ENCODE measurements at regions not wholly inside any gene's neighbourhood (a gene's known extent, or its start where the extent isn't known, plus 50 kb on each side); places are given as distances from the start of the nearest gene placed in this dataset.
A peak's percentile ranks its signal among the peaks of the same experiment; 100 is the strongest.

DNA sequence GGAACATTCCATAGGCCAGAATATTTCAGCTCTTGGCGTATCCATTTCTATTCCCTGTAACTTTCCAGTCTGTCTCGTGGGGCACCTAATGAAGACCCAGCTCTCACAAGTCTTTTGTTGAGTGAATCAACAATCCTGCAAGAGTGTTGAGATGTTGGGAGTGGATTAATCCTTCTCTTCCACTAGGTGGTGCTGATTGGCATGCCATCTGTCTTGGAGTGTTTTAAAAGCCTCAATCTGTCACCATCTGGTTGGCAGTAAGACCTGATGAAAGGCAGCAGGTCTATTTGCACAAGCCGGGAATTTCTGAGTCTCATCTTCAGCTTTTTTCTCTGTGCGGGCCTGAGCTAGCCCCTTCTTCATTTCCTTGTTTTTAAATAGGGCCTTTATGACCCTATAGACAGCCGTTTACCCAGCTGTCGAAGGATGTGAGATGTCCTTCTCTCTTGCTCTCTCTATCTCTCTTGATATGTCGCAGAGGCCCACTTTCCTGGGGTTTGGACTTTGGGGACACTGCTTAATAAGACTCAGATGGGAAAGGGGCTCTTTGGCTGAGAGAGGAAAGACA, 180.5 kb downstream of the ZNF365 start:
- CTCF ChIA-PET = interaction anchor here (0.9 to 1.3 kb wide), 2 partner anchors 27 to 63 kb away, joined by 3 read pairs; no protein-coding TSS in a partner anchor
- intact Hi-C loops (cut with micrococcal nuclease; ENCODE audit: unreplicated experiment) = loop anchor here (5.0 to 10.0 kb wide), 2 partner anchors 117 to 290 kb away; partner anchors contain the start of gene RTKN2
- no peak overlapping the region for H3K27ac Mint-ChIP-seq (ENCODE audit: unreplicated experiment)
- no TSS peak for BruUV-seq (replicated peaks)
- H3K27me3 Mint-ChIP-seq (ENCODE audit: unreplicated experiment) = peaks cover 20% of the 10 kb centered on the region
- no peaks in the 10 kb centered on the region for H3K4me1 Mint-ChIP-seq (ENCODE audit: low read depth, unreplicated experiment)
- H3K36me3 Mint-ChIP-seq (ENCODE audit: insufficient read depth, unreplicated experiment) = no peaks in the 10 kb centered on the region
- no peaks in the 10 kb centered on the region for H3K9me3 Mint-ChIP-seq (ENCODE audit: low read depth, unreplicated experiment)
- peak; percentile 51 for TF ChIP-seq CTCF (IDR thresholded peaks at IDR 0.05; ENCODE audit: unreplicated experiment)
- H3K4me3 Mint-ChIP-seq (ENCODE audit: low read depth, unreplicated experiment) = no peak overlapping the region
- peak; percentile 22 for DNase-seq

- no peaks in the 10 kb centered on the region for H3K36me3 Mint-ChIP-seq (ENCODE audit: insufficient read depth, unreplicated experiment)
- peaks cover 25% of the 10 kb centered on the region for H3K27me3 Mint-ChIP-seq (ENCODE audit: unreplicated experiment)
- intact Hi-C loops (cut with micrococcal nuclease; ENCODE audit: unreplicated experiment) = loop anchor here (10.0 kb wide), 1 partner anchor 295 kb away; the partner anchor contains the start of gene RTKN2
- peak overlapping the region; percentile 34 for H3K27ac Mint-ChIP-seq (ENCODE audit: unreplicated experiment)
- DNase-seq = no peak
- no peak overlapping the region for H3K4me3 Mint-ChIP-seq (ENCODE audit: low read depth, unreplicated experiment)
- CTCF ChIA-PET = no interaction called here
- TF ChIP-seq CTCF (IDR thresholded peaks at IDR 0.05; ENCODE audit: unreplicated experiment) = no peak
- H3K9me3 Mint-ChIP-seq (ENCODE audit: low read depth, unreplicated experiment) = no peaks in the 10 kb centered on the region
- peaks cover 9% of the 10 kb centered on the region for H3K4me1 Mint-ChIP-seq (ENCODE audit: low read depth, unreplicated experiment)
- no TSS peak for BruUV-seq (replicated peaks)
Measured at GRCh38 chr10:62559481-62560200, 185.5 kb downstream of the ZNF365 start.

DNA sequence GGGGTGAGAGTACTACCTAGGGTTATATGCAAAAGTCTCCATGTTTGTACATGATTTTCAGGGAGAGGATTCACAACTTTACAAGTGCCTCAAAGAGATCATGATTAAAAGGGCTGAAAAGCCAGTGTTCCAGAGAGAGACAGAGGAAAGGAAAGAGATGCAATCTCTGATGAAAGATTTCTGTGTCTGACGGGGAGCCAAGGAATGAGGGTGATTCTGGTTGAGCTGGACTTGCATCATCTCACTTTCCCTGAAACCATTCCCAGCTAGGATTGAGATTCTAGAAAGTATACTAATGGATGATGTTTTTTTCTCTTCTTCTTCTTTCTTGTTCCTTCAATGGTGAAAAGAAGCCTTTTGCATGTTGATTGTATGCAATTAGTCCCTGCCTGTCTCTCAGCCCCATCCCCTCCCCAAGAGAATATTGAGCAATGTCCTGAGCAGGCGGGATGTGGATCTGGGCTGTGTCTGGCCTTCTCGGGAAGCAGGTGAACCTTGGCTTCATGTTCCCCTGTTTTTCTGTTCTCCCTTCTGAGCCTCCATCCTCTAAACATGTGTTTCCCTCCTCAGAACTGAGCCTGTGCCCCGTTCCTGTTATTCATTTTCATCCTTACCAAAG, 186.1 kb downstream of the ZNF365 start:
- H3K27ac Mint-ChIP-seq (ENCODE audit: unreplicated experiment) = peak overlapping the region; percentile 34

More for the DNA sequence above, 186.1 kb downstream of the ZNF365 start:
- CTCF ChIA-PET = interaction anchor here (0.7 kb wide), 1 partner anchor 20 kb away, joined by 3 read pairs; no protein-coding TSS in a partner anchor
- H3K36me3 Mint-ChIP-seq (ENCODE audit: insufficient read depth, unreplicated experiment) = no peaks in the 10 kb centered on the region
- DNase-seq = no peak
- H3K4me1 Mint-ChIP-seq (ENCODE audit: low read depth, unreplicated experiment) = peaks cover 10% of the 10 kb centered on the region
- BruUV-seq (replicated peaks) = no TSS peak
- no peaks in the 10 kb centered on the region for H3K9me3 Mint-ChIP-seq (ENCODE audit: low read depth, unreplicated experiment)
- peaks cover 25% of the 10 kb centered on the region for H3K27me3 Mint-ChIP-seq (ENCODE audit: unreplicated experiment)
- H3K4me3 Mint-ChIP-seq (ENCODE audit: low read depth, unreplicated experiment) = no peak overlapping the region
- no peak for TF ChIP-seq CTCF (IDR thresholded peaks at IDR 0.05; ENCODE audit: unreplicated experiment)
- intact Hi-C loops (cut with micrococcal nuclease; ENCODE audit: unreplicated experiment) = no loop called here

Measured in Calu3 (cell line).